ENCODE measurements at regions not wholly inside any gene's neighbourhood (a gene's known extent, or its start where the extent isn't known, plus 50 kb on each side); places are given as distances from the start of the nearest gene placed in this dataset.

DNA sequence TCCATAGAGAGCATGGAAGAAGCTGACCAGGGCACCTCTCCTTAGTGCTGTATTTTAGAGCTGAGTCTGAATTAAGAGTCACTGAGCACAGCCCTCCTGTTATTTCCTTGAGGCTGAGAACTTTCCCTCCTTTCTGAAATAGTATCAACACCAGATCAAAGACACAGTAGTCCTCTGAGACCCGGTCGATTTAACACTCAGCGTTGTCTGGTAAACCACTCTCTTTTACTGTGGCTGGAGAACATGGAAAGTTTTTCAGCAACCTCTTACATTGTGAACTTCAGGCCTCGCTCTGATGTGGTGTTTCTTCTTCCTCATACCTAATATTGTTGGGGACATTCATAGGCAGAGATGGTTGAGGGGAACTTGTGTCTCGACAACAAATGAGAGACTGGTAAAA, 202.0 kb upstream of the MTPN start:
- no peak for DNase-seq (ENCODE audit: low spot score)

DNA sequence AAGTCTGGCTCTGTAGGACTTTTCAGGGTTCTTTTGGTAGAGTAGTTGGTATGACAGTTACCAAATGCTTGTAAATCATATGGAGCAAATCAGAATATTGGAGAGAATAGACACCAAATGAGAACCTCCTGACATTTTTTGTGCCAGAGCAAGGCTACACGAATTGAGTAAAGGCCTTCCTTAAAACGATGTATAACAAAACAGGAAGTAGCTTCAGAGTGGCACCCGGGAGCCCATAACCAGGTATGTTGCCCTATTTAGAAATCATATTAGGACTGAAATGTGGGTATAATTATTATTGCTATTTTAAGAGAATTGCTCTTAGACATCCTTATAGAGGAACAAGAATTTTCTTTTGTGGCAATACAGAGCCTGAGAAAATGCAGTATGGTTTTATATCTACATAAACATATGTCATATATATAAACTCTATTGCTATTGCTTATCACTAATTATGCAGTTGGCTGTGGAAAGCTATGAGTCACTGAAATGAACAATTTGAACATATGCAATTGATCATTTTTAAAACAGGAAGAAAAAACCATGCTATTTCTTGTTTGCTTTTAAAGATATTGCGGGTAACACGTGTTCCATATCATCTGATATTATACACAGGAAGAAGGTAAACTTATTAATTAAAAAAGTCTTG, 197.4 kb upstream of the MTPN start:
- no peak for DNase-seq (ENCODE audit: low spot score)

DNA sequence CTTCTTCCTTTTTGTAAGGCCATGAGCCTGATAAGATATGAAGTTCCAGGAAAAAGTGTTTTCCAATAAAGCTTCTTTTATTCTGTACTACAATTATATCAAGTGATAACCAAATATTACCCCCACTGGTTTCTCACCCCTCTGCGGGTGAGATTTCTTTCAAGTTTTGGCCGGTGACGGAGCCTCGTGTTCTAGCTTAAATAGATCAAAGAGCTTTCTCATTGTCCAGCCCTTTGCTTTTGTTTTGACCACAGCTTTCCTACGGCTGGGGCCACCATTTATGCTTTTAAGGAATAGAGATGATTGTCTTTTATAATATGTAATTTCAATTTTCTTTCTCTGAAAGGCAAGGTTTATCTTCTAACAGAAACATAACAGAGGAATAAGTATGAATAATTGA, 196.7 kb upstream of the MTPN start:
- DNase-seq (ENCODE audit: low spot score): no peak

DNA sequence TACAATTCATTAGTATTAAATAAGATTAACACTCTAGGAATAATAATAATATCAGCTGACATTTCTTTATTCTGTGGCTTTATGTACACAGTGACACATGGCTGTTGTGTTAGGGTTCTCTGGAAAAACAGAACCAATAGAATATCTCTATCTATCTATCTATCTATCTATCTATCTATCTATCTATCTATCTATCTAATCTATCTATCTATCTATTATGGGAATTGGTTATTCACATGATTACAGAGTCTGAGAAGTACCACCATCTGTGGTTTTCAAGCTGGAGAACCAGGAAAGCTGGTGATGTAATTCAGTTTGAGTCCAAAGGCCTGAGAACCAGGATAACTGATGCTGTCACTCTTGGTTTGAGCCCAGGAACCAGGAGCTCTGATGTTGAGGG, 194.1 kb upstream of the MTPN start:
- DNase-seq (ENCODE audit: low spot score): no peak

DNA sequence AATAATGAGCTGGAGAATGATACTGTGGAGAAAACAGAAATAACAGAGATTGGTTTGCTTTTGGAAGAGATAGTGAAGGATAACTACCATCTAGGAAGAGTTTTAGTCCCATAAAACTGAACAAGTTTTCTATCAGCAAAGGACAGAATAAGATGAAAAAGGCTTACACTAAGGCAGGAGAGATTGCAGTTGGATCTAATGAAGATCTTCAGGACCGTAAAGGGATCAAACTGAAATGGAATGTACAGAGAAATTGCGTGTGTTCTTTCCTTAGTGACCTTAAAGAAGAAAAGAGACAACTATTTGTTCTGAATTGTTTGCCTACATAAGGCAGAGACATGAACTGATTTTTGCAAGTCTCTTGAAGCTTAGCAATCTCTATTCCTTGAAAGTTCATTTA, 191.7 kb upstream of the MTPN start:
- no peak for DNase-seq (ENCODE audit: low spot score)

DNA sequence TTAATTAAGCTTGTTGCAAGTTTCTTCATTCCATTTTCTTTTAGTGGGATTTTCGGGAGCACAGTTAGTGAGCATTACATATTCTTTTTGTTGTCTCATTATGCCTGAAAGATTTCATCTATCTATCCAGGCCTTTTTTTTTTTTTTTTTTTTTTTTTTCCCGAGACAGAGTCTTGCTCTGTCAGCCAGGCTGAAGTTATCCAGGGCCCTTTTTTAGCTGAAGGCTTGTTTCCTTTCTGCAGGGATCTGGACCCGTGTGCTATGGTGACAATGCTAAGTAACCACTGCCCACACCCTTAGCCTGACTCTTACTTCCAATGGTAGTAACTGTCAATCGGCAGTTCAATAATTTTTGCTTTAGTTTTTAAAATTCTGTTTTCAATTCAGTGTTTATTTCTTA, 190.8 kb upstream of the MTPN start:
- DNase-seq (ENCODE audit: low spot score): no peak

DNA sequence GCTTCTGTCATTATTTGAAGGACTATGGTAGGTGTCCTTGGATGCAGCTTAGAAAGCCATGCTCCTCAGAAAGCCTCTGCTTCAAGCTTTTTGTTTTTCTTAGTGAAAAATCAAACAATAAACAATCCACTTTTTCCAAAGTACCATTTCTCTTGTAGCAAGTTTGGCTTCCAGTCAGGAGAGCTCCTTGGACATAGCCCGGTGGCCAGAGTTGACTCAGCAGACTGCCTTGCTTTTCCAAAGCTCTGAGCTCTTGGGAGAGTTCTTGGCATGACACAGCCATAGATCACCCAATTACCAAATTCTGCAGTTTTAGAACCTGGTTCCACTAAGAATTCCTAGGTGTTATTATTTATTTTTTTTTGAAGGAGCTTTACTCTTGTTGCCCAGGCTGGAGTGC, 189.4 kb upstream of the MTPN start:
- no peak for DNase-seq (ENCODE audit: low spot score)

DNA sequence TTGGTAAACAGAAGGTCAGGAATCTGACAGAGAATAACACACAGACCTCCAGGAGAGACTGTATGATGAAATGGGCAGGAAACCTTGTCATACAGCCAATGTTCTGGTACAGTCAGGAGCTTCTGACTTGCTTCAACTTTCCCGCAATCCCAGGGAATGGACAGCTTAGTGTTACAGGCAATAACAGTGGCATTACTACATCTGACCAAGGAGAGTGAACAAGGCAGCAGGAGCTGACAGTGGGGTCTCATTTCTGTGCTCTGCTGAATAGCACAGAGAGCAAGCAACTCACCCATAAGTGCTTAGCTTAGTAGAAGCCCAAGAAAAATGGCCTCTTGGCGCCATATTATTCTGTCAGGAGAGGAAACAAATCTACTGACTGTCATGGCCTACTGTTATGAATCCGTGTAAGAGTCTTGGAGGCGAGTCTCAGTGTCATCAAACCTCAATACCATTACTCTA, 186.2 kb upstream of the MTPN start:
- DNase-seq (ENCODE audit: low spot score): no peak

DNA sequence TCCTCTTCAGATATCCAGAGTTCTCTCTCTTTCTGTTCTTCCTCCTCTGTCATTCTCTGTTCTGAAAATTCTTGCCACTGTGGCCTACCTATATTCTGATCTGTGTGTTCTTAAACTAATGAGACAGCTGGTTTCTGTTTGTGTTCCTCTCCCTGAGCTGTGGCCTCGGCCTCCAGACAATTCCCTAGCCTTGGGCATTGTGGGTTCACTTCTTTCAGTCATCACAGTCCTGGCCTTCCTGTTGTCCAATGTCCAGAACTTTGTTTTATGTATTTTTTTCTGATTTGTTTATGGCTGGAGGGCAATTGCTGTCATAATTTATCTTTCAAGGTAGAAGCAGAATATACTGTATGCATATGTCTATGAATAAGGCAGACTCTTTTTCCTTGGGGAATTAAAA, 173.2 kb upstream of the MTPN start:
- no peak for DNase-seq (ENCODE audit: low spot score)

DNA sequence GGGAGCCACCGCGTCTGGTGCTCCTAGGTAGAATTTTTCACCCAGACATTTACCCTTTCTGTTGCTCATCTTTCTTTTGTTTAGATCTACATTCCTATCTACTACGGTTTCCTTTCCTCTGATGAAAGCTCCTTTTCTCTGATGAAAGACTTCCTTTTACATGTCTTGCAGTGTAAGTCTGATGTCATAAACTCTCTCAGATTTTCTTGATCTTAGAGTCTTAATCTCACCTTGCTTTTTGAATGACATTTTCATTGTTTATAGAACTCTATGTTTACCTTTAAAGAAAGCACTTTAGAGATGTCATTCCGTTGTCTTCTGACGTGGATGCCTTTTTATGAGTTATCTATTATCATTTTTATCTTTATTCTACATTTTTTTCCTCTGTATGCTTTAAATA, 171.8 kb upstream of the MTPN start:
- no peak for DNase-seq (ENCODE audit: low spot score)

DNA sequence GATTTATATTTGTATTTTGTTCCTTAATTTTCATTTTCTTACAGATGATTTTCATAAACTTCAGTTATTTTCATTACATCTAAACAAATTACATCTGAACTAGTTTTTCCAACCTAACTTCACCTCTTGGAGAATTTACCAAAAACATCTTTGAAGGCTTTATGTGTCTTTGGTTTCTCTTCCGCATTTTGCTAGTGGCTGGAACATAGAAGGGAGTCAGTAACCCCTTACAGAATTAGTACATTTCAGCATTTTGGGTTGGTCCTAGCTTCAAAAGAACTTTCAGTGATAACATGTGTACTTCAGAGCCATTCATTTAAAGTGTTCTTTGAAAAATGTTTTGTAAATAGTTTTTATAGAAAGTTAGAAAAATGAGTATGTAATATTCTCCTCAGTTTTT, 169.8 kb upstream of the MTPN start:
- DNase-seq (ENCODE audit: low spot score): no peak

DNA sequence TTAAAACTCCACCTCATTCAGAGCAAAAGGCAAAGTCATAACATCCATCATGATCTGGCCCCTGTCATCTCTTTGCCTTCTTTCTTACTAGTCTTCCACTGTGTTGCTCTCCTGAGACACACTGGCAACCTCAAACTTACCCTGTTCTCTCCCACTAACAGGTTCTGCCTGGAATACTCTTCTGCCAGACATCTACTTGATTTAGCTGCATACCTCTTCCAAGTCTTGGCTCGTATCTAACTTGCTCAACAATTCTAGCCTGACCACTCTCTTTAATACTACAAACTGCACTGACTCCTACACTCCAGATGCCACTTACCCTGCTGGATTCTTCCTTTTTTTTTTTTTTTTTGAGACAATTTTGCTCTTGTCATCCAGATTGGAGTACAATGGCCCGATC, 167.0 kb upstream of the MTPN start:
- no peak for DNase-seq (ENCODE audit: low spot score)

DNA sequence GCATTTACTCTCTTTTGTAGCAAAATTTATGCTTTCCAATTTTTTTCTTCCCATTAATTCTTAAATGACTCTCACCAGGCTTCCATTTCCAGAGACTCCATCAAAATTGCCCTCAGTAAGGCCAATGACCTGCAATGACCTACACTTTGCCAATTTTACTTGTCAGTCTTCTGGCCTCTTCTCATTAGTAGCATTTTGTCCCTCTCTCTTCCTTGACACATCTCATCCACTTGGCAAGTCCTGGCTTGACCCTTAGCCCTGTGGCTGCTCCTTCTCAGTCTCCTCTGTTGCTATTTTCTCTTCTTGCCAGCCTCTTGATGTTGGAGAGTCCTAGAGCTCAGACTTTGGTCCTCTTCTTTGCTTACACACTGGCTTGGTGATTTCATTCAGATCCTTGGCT, 166.1 kb upstream of the MTPN start:
- DNase-seq (ENCODE audit: low spot score): no peak

DNA sequence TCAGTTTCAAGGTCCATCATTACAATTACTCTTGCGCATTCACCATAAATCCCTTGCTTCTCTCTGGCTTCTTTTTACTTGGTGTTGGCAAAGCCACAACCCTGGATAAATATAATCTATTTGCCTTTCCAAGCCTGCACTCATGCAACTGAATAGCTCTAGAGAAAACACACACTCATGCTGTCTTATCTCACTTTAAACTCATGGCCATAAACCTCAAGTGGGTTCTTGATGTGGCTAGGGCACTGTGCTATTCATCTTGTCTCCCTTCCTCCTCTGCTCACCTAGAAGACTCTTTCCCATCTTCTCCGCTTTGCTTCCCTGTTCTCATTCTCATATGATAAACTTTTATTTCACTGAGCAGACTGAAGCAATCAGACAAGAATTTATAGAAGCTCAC, 165.4 kb upstream of the MTPN start:
- DNase-seq (ENCODE audit: low spot score): no peak

DNA sequence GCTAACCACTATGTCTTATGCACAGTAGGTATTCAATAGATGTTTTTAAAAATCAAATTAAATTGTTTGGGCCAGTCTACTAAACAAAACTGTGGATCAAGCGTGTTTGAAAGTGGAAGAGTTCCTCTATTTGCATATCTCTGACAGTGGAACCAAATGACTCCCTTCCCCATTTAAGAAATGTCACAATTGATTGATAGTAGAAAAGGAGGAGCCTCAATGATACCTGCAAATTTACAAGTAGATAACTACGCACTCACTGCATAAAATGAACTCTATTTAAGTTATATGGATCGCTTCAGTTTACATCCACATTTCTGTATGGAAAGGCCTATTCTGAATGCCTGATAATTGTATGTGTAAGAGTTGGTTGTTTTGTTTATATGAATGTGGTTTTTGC, 163.3 kb upstream of the MTPN start:
- no peak for DNase-seq (ENCODE audit: low spot score)

DNA sequence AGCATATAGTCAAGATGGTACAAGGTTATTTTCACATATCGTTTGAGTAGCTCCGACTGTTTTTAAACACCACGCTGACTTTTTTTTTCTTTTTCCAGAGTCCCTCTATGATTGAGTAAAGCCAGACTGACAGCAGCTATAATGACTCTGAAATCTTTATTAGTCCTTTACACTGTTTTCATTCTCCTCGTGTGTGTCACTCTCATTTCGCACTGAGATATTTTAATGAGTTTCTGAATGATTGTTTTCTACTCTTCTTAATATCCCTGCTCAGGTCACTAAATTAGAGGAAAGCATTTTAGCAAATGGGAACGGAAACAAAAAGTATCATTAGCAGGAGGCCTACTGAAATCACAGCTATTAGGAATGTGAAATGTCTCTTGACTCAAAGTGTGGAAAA, 162.3 kb upstream of the MTPN start:
- DNase-seq (ENCODE audit: low spot score): no peak

DNA sequence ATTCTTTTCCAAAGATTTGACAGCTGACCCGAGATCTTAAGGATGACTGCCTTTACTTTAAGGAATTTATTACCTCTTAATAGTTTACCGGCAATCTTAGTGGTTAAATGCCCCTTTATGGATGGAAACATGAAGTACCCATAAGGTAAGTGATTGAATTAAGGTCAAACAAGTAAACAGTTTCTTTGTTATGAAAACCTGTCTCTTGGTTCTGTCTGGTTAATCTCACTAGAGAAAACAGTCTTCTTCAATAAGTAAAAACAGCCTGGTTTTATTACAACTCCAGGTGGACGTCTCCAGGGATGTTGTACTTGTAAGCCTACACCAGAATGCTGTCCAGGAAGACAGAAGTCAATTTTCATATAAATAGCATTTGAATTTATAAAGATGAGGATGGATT, 161.8 kb upstream of the MTPN start:
- DNase-seq (ENCODE audit: low spot score): no peak

DNA sequence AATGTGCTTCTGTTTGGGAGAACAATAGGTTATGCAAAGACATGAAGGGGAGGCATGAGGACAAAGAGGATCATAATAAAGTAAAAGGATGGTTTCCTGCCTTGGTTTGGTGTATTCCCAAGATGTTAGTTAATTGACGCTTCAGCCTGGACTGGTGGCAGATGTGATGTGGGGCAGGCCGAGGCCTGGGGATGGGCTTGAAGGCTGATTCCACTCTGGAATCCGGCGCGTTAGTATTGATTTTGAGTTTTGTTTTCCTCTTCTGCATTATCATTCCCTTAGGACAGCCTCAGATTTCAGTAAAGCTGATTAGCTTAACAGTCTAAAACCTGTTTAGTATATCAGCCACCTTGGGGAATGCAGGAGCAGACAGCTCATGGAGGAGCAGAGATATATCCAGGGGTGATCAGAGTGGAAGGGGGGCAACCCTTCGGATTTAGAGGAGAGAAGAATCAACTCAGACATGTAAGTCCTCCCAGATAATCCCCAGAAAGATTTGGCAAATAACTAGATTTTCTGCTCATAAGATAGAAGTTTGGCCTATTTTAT, 159.8 kb upstream of the MTPN start:
- DNase-seq (ENCODE audit: low spot score): no peak

DNA sequence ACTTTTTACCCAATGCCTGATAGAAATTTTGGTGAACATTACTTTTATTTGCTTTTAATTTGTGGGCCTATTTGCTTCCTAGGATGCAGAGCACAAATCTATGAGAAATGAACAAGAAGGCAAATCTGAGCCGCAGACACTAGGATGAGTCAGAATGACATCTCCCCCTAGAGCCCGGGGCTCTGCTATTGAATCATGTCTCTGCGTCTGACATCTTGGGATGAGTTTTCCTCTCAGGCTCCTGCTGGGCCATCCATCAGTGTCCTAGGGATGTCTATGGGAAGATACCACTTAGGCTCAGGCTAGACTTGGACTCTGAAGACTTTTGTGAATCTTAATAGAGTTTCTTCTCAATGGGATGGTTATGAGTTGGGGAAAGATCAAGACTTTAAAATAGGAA, 157.3 kb upstream of the MTPN start:
- no peak for DNase-seq (ENCODE audit: low spot score)

DNA sequence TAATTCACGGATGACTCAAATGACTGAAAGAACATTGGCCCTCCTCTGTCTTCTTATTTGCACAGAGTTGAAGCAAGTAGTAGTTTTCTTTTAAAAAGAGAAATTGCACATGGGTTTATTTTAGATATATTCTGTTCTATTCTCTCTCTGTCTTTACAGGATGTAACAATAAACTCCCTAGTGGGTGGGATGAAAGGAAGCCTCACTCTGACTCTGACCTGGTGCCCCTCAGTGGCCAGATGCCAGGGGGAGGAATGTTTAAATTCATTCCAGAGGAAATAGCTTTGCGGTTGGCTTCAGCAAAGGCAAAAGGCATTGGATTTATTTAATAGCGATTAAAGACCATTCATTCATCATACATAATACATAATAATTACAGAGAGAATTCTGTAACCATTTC, 156.4 kb upstream of the MTPN start:
- no peak for DNase-seq (ENCODE audit: low spot score)

DNA sequence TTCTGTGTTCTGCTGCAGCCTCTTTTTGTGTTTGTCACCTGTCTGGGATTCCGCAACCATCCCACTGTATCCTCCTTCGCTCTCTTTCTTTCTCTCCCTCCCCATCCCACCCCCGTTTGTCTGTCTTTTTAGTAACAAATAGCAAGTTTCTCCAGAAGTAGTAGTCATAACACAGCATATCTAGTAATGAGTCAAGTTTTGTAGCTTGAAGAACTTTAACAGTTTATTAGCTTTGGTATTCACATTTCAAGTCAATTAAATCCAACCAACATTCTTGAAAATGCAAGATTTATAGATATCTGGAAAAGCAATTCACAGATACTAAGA, 154.1 kb upstream of the MTPN start:
- no peak for DNase-seq (ENCODE audit: low spot score)

DNA sequence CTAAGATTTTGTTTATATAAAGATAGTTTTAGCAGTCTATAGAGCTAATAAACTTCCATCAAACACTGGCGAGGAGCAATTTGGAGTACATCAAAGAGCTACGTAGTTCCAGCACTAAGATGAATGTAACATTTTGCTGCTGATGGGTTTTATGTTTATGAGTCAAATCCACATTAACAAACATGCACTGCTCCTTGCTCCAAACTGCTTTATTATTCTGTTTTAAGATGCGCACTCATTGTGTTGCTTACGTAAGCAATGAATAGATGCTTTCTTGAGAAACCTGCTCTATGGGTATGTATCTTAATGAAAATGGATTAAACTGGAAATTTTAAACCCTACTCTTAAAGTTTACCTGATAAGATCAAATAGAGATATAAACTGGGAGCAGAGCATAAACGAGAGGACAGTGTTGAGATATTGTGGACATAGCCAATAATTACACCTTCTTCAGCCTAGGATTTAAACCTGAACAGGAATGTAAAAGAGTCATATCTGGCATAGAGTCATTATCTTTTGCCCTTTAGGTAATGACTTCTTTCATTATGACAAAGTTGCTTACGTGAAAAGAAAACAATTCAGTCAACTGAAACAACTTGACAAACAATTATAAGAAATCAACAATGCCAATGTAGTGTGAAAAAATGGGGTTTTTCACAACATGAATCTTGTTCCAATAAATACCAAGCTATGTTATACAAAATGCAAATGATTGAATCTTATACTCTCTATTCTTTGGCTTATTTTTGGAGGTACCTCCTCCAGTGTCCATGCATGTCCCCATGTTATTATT, 153.5 kb upstream of the MTPN start:
- no peak for DNase-seq (ENCODE audit: low spot score)

DNA sequence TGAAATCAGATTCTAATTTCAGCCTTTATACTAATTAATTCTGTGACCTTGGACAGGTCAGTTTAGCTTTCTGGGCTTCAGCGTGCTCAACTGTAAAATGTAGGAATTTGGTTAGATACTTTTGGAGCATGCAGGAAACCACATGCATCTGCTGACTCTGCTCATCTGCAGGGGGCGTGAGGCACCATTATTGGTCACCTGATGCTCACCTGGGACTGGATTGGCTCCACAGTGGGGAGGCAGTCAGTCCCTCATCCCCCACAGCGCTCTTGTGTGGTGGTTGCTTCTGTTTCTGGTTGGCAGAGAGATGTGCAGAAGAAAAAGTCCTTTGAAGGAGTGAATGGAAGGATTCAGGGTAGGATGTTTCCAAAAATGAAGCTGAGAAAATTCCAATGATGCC, 150.9 kb upstream of the MTPN start:
- DNase-seq (ENCODE audit: low spot score): no peak

DNA sequence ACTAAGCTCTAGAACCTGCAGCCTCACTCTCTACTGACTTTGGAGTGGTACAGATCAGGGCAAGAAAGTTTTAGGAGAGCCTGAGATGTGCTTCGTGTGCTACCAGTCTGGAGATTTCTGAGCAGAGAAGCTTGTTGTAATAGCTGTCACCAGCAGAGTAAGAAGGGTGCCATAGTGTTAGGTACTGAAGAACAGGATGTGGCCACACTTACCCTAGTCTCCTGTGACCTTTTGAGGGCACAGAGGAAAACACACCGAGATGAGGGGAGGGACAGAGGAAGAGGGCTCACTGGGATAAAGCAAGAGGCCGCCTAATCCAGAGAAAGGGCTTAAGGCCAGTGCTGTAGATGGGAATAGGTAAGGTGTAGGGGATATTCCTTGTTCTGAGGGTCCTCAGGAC, 146.2 kb upstream of the MTPN start:
- DNase-seq (ENCODE audit: low spot score): no peak

All from HT-29 (cell line).